H1 (cell line): ENCODE measurements at regions not wholly inside any gene's neighbourhood (a gene's known extent, or its start where the extent isn't known, plus 50 kb on each side); places are given as distances from the start of the nearest gene placed in this dataset.

Source experiments
- BRCA1 ChIP-seq: IDR thresholded peaks from 2 replicates; pipeline ENCODE4 v1.6.1; 2012; ENCODE audit warnings: low read depth, low read length, improper control_type of control experiment
- NANOG ChIP-seq: IDR thresholded peaks from 2 replicates; pipeline ENCODE4 v1.6.1; 2011; ENCODE audit warnings: low read length, low read depth, mild to moderate bottlenecking, inconsistent platforms; ENCODE audit not compliant: insufficient read depth, poor library complexity, severe bottlenecking
- PHF8 ChIP-seq: fragments of 200-600 bp; sonication (generic); conservative IDR thresholded peaks from 2 replicates; pipeline ENCODE4 v1.7.1; 2012; ENCODE audit warnings: low read depth, mild to moderate bottlenecking, inconsistent platforms, low read length, moderate library complexity
- POU5F1 ChIP-seq: IDR thresholded peaks from 2 replicates; pipeline ENCODE4 v1.6.1; 2011; ENCODE audit warnings: low read depth, mild to moderate bottlenecking, low read length, moderate library complexity
- SIX5 ChIP-seq: IDR thresholded peaks from 2 replicates; pipeline ENCODE4 v1.6.1; 2011; ENCODE audit warnings: mild to moderate bottlenecking, low read depth, low read length
- SRF ChIP-seq: IDR thresholded peaks from 2 replicates; pipeline ENCODE4 v1.6.1; 2011; ENCODE audit warnings: mild to moderate bottlenecking, low read depth, low read length, moderate library complexity

DNA sequence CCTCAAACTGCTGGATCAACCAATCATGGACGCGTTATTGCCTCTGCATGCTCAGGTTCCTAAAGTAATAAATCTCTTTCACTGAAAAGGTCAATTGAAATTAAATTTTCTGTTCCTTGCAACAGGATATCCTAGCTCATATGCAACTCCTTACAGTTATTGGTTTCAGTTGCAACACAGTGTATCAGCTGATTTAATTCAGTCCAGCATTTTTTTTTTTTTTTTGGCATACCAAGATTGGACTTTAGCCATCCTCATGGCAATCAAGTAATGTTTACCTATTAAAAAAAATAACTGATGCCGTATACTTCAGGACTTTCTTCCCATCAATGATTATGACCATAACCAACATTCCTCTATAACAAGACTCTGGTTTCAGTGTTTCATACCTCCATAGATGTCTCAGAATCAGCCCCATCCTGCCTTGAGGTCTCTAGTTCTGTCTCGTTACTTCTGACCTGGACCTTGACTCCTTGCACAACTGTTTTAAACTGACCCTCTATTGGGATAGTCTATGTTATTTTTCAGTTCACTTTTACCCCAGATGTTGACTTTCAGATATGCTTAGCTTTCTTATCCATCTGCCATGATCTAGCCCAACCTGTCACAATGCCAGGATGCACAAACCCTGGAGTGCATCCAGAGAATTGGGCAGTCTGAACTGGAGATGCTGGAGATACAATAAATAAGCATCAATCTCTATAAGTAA, 265.0 kb upstream of the GADL1 start (continued):
- TF ChIP-seq SIX5, result no peak
- no peak for TF ChIP-seq NANOG
- TF ChIP-seq POU5F1, result no peak
- no peak for TF ChIP-seq SRF
- TF ChIP-seq PHF8, result no peak
- no peak for TF ChIP-seq BRCA1
